HG03558 (cell line): ENCODE measurements at regions not wholly inside any gene's neighbourhood (a gene's known extent, or its start where the extent isn't known, plus 50 kb on each side); places are given as distances from the start of the nearest gene placed in this dataset.
"Not testable (repeated sequence)": the region's sequence is repeated elsewhere in the genome, so short reads cannot be mapped to it uniquely, and the experiment has no call there.

Source experiments
- ATAC-seq: cut with Tn5 transposase; IDR thresholded peaks from one replicate; pipeline ENCODE4 v1.9.1; 2021; ENCODE audit warnings: moderate number of reproducible peaks; ENCODE audit not compliant: unreplicated experiment; ENCODE audit errors: extremely low read depth

- no peak for ATAC-seq
Observed at GRCh38 chr18:35770376-35771014, 189.0 kb downstream of the GALNT1 start.

GRCh38 chr18:35771172-35771571, 189.6 kb downstream of the GALNT1 start:
- ATAC-seq: no peak

GRCh38 chr18:35775887-35776286, 194.3 kb downstream of the GALNT1 start:
- no peak for ATAC-seq

- no peak for ATAC-seq
Observed at GRCh38 chr18:35776473-35776872, 194.9 kb downstream of the GALNT1 start.

GRCh38 chr18:35777039-35777438, 195.4 kb upstream of the RMP24 start:
- ATAC-seq: no peak

GRCh38 chr18:35778850-35779627, 193.4 kb upstream of the RMP24 start:
- no peak for ATAC-seq

GRCh38 chr18:35780937-35781336, 191.5 kb upstream of the RMP24 start:
- no peak for ATAC-seq

- ATAC-seq: no peak
Observed at GRCh38 chr18:35782926-35783325, 189.6 kb upstream of the RMP24 start.

GRCh38 chr18:35786365-35787042, 186.0 kb upstream of the RMP24 start:
- ATAC-seq: no peak

- no peak for ATAC-seq
Observed at GRCh38 chr18:35789543-35789942, 182.9 kb upstream of the RMP24 start.

- no peak for ATAC-seq
Observed at GRCh38 chr18:35797948-35798347, 174.5 kb upstream of the RMP24 start.

GRCh38 chr18:35803551-35803950, 168.9 kb upstream of the RMP24 start:
- no peak for ATAC-seq

GRCh38 chr18:35804377-35804776, 168.1 kb upstream of the RMP24 start:
- no peak for ATAC-seq

GRCh38 chr18:35807811-35808335, 164.6 kb upstream of the RMP24 start:
- ATAC-seq: no peak

GRCh38 chr18:35808796-35809195, 163.7 kb upstream of the RMP24 start:
- no peak for ATAC-seq

GRCh38 chr18:35810520-35810919, 162.0 kb upstream of the RMP24 start:
- ATAC-seq: no peak

GRCh38 chr18:35811896-35812295, 160.6 kb upstream of the RMP24 start:
- ATAC-seq: no peak

GRCh38 chr18:35815011-35815410, 157.5 kb upstream of the RMP24 start:
- ATAC-seq: not testable (repeated sequence)

GRCh38 chr18:35816003-35816402, 156.5 kb upstream of the RMP24 start:
- no peak for ATAC-seq

GRCh38 chr18:35817604-35818352, 154.7 kb upstream of the RMP24 start:
- ATAC-seq: no peak

- no peak for ATAC-seq
Observed at GRCh38 chr18:35818353-35818667, 154.2 kb upstream of the RMP24 start.
